HG02642 (cell line): ENCODE measurements at regions not wholly inside any gene's neighbourhood (a gene's known extent, or its start where the extent isn't known, plus 50 kb on each side); places are given as distances from the start of the nearest gene placed in this dataset.

Source experiments
- ATAC-seq: cut with Tn5 transposase; IDR thresholded peaks from one replicate; pipeline ENCODE4 v1.9.1; 2021; ENCODE audit warnings: mild to moderate bottlenecking; ENCODE audit not compliant: unreplicated experiment, poor library complexity

- no peak for ATAC-seq
Observed at GRCh38 chr12:58593557-58594304, 326.6 kb downstream of the LRIG3 start.

GRCh38 chr12:58596381-58596780, 323.9 kb downstream of the LRIG3 start:
- ATAC-seq, result no peak

GRCh38 chr12:58601529-58601928, 318.8 kb downstream of the LRIG3 start:
- no peak for ATAC-seq

- no peak for ATAC-seq
Observed at GRCh38 chr12:58602179-58602578, 318.1 kb downstream of the LRIG3 start.

GRCh38 chr12:58602736-58603135, 317.6 kb downstream of the LRIG3 start:
- ATAC-seq, result no peak

- ATAC-seq, result no peak
Observed at GRCh38 chr12:58607805-58608204, 312.5 kb downstream of the LRIG3 start.

- ATAC-seq, result no peak
Observed at GRCh38 chr12:58608711-58609110, 311.6 kb downstream of the LRIG3 start.

GRCh38 chr12:58615047-58615446, 305.3 kb downstream of the LRIG3 start:
- ATAC-seq, result no peak

- ATAC-seq, result no peak
Observed at GRCh38 chr12:58615576-58615975, 304.7 kb downstream of the LRIG3 start.

GRCh38 chr12:58616618-58617017, 303.7 kb downstream of the LRIG3 start:
- ATAC-seq, result no peak

- ATAC-seq, result no peak
Observed at GRCh38 chr12:58621126-58621525, 299.2 kb downstream of the LRIG3 start.

GRCh38 chr12:58629376-58629775, 290.9 kb downstream of the LRIG3 start:
- ATAC-seq, result no peak

- no peak for ATAC-seq
Observed at GRCh38 chr12:58633479-58633878, 286.8 kb downstream of the LRIG3 start.

- ATAC-seq, result no peak
Observed at GRCh38 chr12:58639318-58639934, 280.9 kb downstream of the LRIG3 start.

GRCh38 chr12:58640314-58640713, 280.0 kb downstream of the LRIG3 start:
- no peak for ATAC-seq

- no peak for ATAC-seq
Observed at GRCh38 chr12:58645946-58646345, 274.4 kb downstream of the LRIG3 start.

- no peak for ATAC-seq
Observed at GRCh38 chr12:58647495-58647894, 272.8 kb downstream of the LRIG3 start.

- ATAC-seq, result no peak
Observed at GRCh38 chr12:58648176-58648575, 272.1 kb downstream of the LRIG3 start.

GRCh38 chr12:58651850-58652249, 268.5 kb downstream of the LRIG3 start:
- no peak for ATAC-seq

- no peak for ATAC-seq
Observed at GRCh38 chr12:58654021-58654420, 266.3 kb downstream of the LRIG3 start.

GRCh38 chr12:58655375-58655774, 264.9 kb downstream of the LRIG3 start:
- no peak for ATAC-seq
